Body of pancreas (tissue), 4 donors: ENCODE measurements at regions not wholly inside any gene's neighbourhood (a gene's known extent, or its start where the extent isn't known, plus 50 kb on each side); places are given as distances from the start of the nearest gene placed in this dataset.
"Not testable (repeated sequence)": the region's sequence is repeated elsewhere in the genome, so short reads cannot be mapped to it uniquely, and the experiment has no call there.

Source experiments
- ATAC-seq: fragments of 150-250 bp; one replicate; pipeline ENCODE4 v1.9.1; 2016
- DNase-seq, 4 donors: peaks; one replicate each; pipeline ENCODE4 v3.0.0-alpha.2; 2019
- H3K27ac ChIP-seq, 4 donors: fragments of 200-600 bp; sonication (generic); 1 replicate in 3 of 4; 2 replicates in 1 of 4; pipeline versions ENCODE4 v1.5.1 to v1.6.1; 2016 to 2019; ENCODE audit warnings: mild to moderate bottlenecking in 1 of 4, mixed read lengths in 1 of 4, moderate library complexity in 1 of 4
- H3K27me3 ChIP-seq, 2 donors: fragments of 200-600 bp; sonication (generic); one replicate each; pipeline ENCODE4 v1.6.0; 2016; ENCODE audit warnings: mild to moderate bottlenecking in 1 of 2
- H3K36me3 ChIP-seq, 2 donors: fragments of 200-600 bp; sonication (generic); replicated peaks in 1 of 2; 2 replicates each; pipeline ENCODE4 v1.5.1; 2016; ENCODE audit warnings: low read depth in 2 of 2; ENCODE audit not compliant: insufficient read depth in 1 of 2
- H3K4me1 ChIP-seq: fragments of 200-600 bp; sonication (generic); one replicate; pipeline ENCODE4 v1.6.0; 2016
- H3K4me3 ChIP-seq, 2 donors: fragments of 200-600 bp; sonication (generic); 1 replicate in 1 of 2; 2 replicates in 1 of 2; pipeline ENCODE4 v1.5.1; 2016 to 2019
- H3K9me3 ChIP-seq, 3 donors: fragments of 200-600 bp; sonication (generic); 1 replicate in 2 of 3; 2 replicates in 1 of 3; pipeline ENCODE4 v1.5.1; 2016
- CTCF ChIP-seq, 7 experiments: fragments of 450-650 bp in 4 of 7; fragments of 200-600 bp in 3 of 7; sonication (generic) in 3 of 7; IDR thresholded peaks; one replicate each; pipeline ENCODE4 v1.5.1; 2016 to 2019; ENCODE audit warnings: antibody characterized with exemption in 7 of 7
- POLR2A ChIP-seq, 3 donors: fragments of 450-650 bp; IDR thresholded peaks; one replicate each; pipeline ENCODE4 v1.6.1; 2016; ENCODE audit warnings: antibody characterized with exemption in 3 of 3, mild to moderate bottlenecking in 2 of 3
- WGBS, 2 donors: methylation state at CpG; one replicate each; pipeline ENCODE4 v1.1.5; 2017; 5-methylcytosine and 5-hydroxymethylcytosine counted together
- intact Hi-C: fragments of 100-400 bp; cut with DNase I; formaldehyde crosslinking; loops from one replicate; pipeline ENCODE4 v1.15.1; 2023

- Histone ChIP-seq H3K4me3 (no peak overlapping the region), H3K4me1 (no peaks in the 10 kb centered on the region), H3K27me3 (no peaks in the 10 kb centered on the region), H3K27ac (no peak overlapping the region), H3K36me3 (no peaks in the 10 kb centered on the region), H3K9me3 (no peaks in the 10 kb centered on the region)
- intact Hi-C loops: no loop called here
- ATAC-seq (no peak), DNase-seq (no peak)
- no peak for TF ChIP-seq POLR2A (IDR thresholded peaks at IDR 0.05)
- no peak for TF ChIP-seq CTCF (IDR thresholded peaks at IDR 0.05)
Observed at GRCh38 chr11:37142591-37142990, 544.6 kb upstream of the RAG2 start.

- Histone ChIP-seq H3K9me3 (no peaks in the 10 kb centered on the region), H3K27ac (no peak overlapping the region), H3K36me3 (no peaks in the 10 kb centered on the region), H3K4me3 (no peak overlapping the region), H3K27me3 (no peaks in the 10 kb centered on the region), H3K4me1 (no peaks in the 10 kb centered on the region)
- TF ChIP-seq CTCF (IDR thresholded peaks at IDR 0.05) (no peak), POLR2A (IDR thresholded peaks at IDR 0.05) (no peak)
- DNase-seq: no peak
- no peak for ATAC-seq
- 58 to 69% methylated on average over 5 of the region's 5 CpGs for WGBS, 2 donors
- intact Hi-C loops: no loop called here
Observed at GRCh38 chr11:37141707-37142106, 543.7 kb upstream of the RAG2 start.

- H3K36me3 ChIP-seq, H3K27ac ChIP-seq, H3K9me3 ChIP-seq, H3K4me1 ChIP-seq, DNase-seq, intact Hi-C loops, H3K4me3 ChIP-seq, ATAC-seq, H3K27me3 ChIP-seq: not testable (repeated sequence)
- 67 to 70% methylated on average over 6 of the region's 6 CpGs for WGBS, 2 donors
Observed at GRCh38 chr11:37135606-37136005, 537.6 kb upstream of the RAG2 start.

GRCh38 chr11:37134637-37135036 is 536.6 kb upstream of the RAG2 start:
- Histone ChIP-seq H3K4me3 (no peak overlapping the region), H3K27me3 (no peaks in the 10 kb centered on the region), H3K36me3 (no peaks in the 10 kb centered on the region), H3K9me3 (no peaks in the 10 kb centered on the region), H3K4me1 (no peaks in the 10 kb centered on the region), H3K27ac (no peak overlapping the region)
- ATAC-seq (no peak), DNase-seq (no peak)
- TF ChIP-seq CTCF (IDR thresholded peaks at IDR 0.05) (no peak), POLR2A (IDR thresholded peaks at IDR 0.05) (no peak)
- intact Hi-C loops: no loop called here
- WGBS, 2 donors: 39 to 40% methylated on average over 2 of the region's 2 CpGs

GRCh38 chr11:37124384-37124783 is 526.3 kb upstream of the RAG2 start:
- no peaks in the 10 kb centered on the region for H3K4me1 ChIP-seq
- H3K9me3 ChIP-seq: no peaks in the 10 kb centered on the region
- H3K27ac ChIP-seq: no peak overlapping the region
- DNase-seq (no peak), ATAC-seq (no peak)
- TF ChIP-seq CTCF (IDR thresholded peaks at IDR 0.05) (no peak), POLR2A (IDR thresholded peaks at IDR 0.05) (no peak)
- no peaks in the 10 kb centered on the region for H3K36me3 ChIP-seq
- H3K4me3 ChIP-seq: no peak overlapping the region
- H3K27me3 ChIP-seq: no peaks in the 10 kb centered on the region
- intact Hi-C loops: no loop called here
- 23 to 34% methylated on average over 2 of the region's 2 CpGs for WGBS, 2 donors
